H1 (cell line): ENCODE measurements at regions not wholly inside any gene's neighbourhood (a gene's known extent, or its start where the extent isn't known, plus 50 kb on each side); places are given as distances from the start of the nearest gene placed in this dataset.

ENCODE experiments used
- CTCF ChIA-PET: fragments of 300-600 bp; sonication (Branson Sonifier 250); formaldehyde crosslinking; loops from one replicate; lab custom pipeline; 2021; ENCODE audit not compliant: partially characterized antibody; lab: Charles Lee
- POLR2A ChIA-PET: fragments of 300-600 bp; sonication (Branson Sonifier 250); formaldehyde crosslinking; loops from one replicate; lab custom pipeline; 2021; ENCODE audit warnings: inconsistent platforms; ENCODE audit not compliant: partially characterized antibody; lab: Charles Lee
- DNase-seq, 2 experiments: peaks; one replicate each; pipeline versions ENCODE4 v3.0.0 to v3.0.0-alpha.2; 2010 to 2022; ENCODE audit warnings: low spot score in 2 of 2, low read depth in 1 of 2, mixed read lengths in 1 of 2
- FAIRE-seq: peaks from 2 replicates; lab custom pipeline; 2011; peaks lifted over from hg19 to GRCh38; lab: Jason Lieb, UNC
- H2AFZ ChIP-seq: 2 replicates; pipeline ENCODE4 v1.8.1; 2012; ENCODE audit warnings: low read length, inconsistent platforms
- H2AK5ac ChIP-seq: 2 replicates; pipeline ENCODE4 v1.6.1; 2013; ENCODE audit warnings: low read depth, low read length
- H2BK120ac ChIP-seq: replicated peaks from 2 replicates; pipeline ENCODE3; 2013; ENCODE audit warnings: low read depth, low read length, inconsistent platforms
- H2BK12ac ChIP-seq: 2 replicates; pipeline ENCODE4 v1.6.1; 2013; ENCODE audit warnings: low read depth, low read length
- H2BK15ac ChIP-seq: 2 replicates; pipeline ENCODE4 v1.6.1; 2013; ENCODE audit warnings: low read length
- H2BK20ac ChIP-seq: 2 replicates; pipeline ENCODE4 v1.6.1; 2013; ENCODE audit warnings: low read length
- H2BK5ac ChIP-seq: 2 replicates; pipeline ENCODE4 v1.6.1; 2013; ENCODE audit warnings: low read depth, low read length
- H3K14ac ChIP-seq: 2 replicates; pipeline ENCODE4 v1.6.1; 2013; ENCODE audit warnings: inconsistent platforms; ENCODE audit not compliant: insufficient read length
- H3K18ac ChIP-seq: 2 replicates; pipeline ENCODE4 v1.6.1; 2013; ENCODE audit warnings: low read length; ENCODE audit errors: extremely low read depth
- H3K23ac ChIP-seq: 2 replicates; pipeline ENCODE4 v1.6.1; 2013; ENCODE audit warnings: inconsistent platforms; ENCODE audit not compliant: insufficient read length
- H3K23me2 ChIP-seq: 2 replicates; pipeline ENCODE4 v1.6.1; 2013; ENCODE audit warnings: low read depth, low read length
- H3K27ac ChIP-seq: 2 replicates; pipeline ENCODE4 v1.6.1; 2011; ENCODE audit warnings: low read depth, low read length, inconsistent platforms
- H3K27me3 ChIP-seq, 4 experiments: replicated peaks in 1 of 4; 1 replicate in 1 of 4; 2 replicates in 3 of 4; pipeline versions ENCODE4 v1.6.1 to v1.8.1; 2011 to 2013; ENCODE audit warnings: low read length in 3 of 4, mild to moderate bottlenecking in 3 of 4, inconsistent platforms in 2 of 4, mixed read lengths in 2 of 4, moderate library complexity in 1 of 4; ENCODE audit not compliant: control insufficient read depth in 3 of 4, insufficient read depth in 3 of 4; ENCODE audit errors: extremely low read depth in 1 of 4
- H3K36me3 ChIP-seq, 4 experiments: 2 replicates each; pipeline versions ENCODE4 v1.6.1 to v1.8.1; 2011 to 2013; ENCODE audit warnings: mild to moderate bottlenecking in 4 of 4, low read length in 3 of 4, moderate library complexity in 2 of 4, control low read depth in 1 of 4, inconsistent platforms in 1 of 4; ENCODE audit not compliant: insufficient read depth in 4 of 4, control insufficient read depth in 2 of 4
- H3K4ac ChIP-seq: replicated peaks from 2 replicates; pipeline ENCODE3; 2013; ENCODE audit warnings: low read length, low read depth, mixed read lengths, inconsistent platforms; ENCODE audit not compliant: insufficient read length
- H3K4me1 ChIP-seq, 4 experiments: replicated peaks in 1 of 4; 1 replicate in 1 of 4; 2 replicates in 3 of 4; pipeline versions ENCODE4 v1.6.1 to v1.8.1; 2011 to 2013; ENCODE audit warnings: low read length in 3 of 4, inconsistent platforms in 2 of 4, mixed read lengths in 1 of 4; ENCODE audit not compliant: insufficient read depth in 4 of 4, control insufficient read depth in 3 of 4
- H3K4me2 ChIP-seq, 2 experiments: 2 replicates each; pipeline versions ENCODE4 v1.6.1 to v1.8.1; 2011 to 2013; ENCODE audit warnings: low read depth in 2 of 2, low read length in 2 of 2, control low read depth in 1 of 2, inconsistent platforms in 1 of 2, mild to moderate bottlenecking in 1 of 2; ENCODE audit not compliant: insufficient read depth in 1 of 2
- H3K4me3 ChIP-seq, 4 experiments: fragments of 200-600, 300-600 bp in 1 of 4; sonication (generic), shearing (Covaris generic), sonication (Bioruptor Twin) in 1 of 4; 2 replicates each; pipeline versions ENCODE4 v1.5.1 to v1.8.1; 2011 to 2016; ENCODE audit warnings: low read length in 4 of 4, low read depth in 3 of 4, control low read depth in 2 of 4, inconsistent platforms in 2 of 4, mild to moderate bottlenecking in 2 of 4, mixed read lengths in 1 of 4, moderate library complexity in 1 of 4; ENCODE audit not compliant: insufficient read depth in 2 of 4; ENCODE audit errors: extremely low read depth in 1 of 4
- H3K56ac ChIP-seq: replicated peaks from 2 replicates; pipeline ENCODE3; 2013; ENCODE audit warnings: low read depth, mild to moderate bottlenecking, mixed read lengths, low read length, inconsistent platforms; ENCODE audit not compliant: insufficient read length
- H3K79me1 ChIP-seq: 2 replicates; pipeline ENCODE4 v1.6.1; 2013; ENCODE audit warnings: low read depth, low read length, control low read depth
- H3K79me2 ChIP-seq, 2 experiments: 2 replicates each; pipeline versions ENCODE4 v1.6.1 to v1.8.1; 2012 to 2013; ENCODE audit warnings: low read length in 2 of 2, mild to moderate bottlenecking in 2 of 2, inconsistent platforms in 1 of 2; ENCODE audit not compliant: insufficient read depth in 2 of 2, control insufficient read depth in 1 of 2
- H3K9ac ChIP-seq, 4 experiments: replicated peaks in 1 of 4; 1 replicate in 1 of 4; 2 replicates in 3 of 4; pipeline versions ENCODE4 v1.6.1 to v1.8.1; 2011 to 2013; ENCODE audit warnings: low read depth in 3 of 4, low read length in 3 of 4, control low read depth in 2 of 4, mild to moderate bottlenecking in 2 of 4, moderate library complexity in 2 of 4, inconsistent platforms in 1 of 4; ENCODE audit errors: extremely low read depth in 1 of 4
- H3K9me3 ChIP-seq, 2 experiments: 2 replicates each; pipeline versions ENCODE4 v1.6.1 to v1.8.1; 2012 to 2013; ENCODE audit warnings: mild to moderate bottlenecking in 2 of 2, moderate library complexity in 2 of 2, control low read depth in 1 of 2, inconsistent platforms in 1 of 2, low read depth in 1 of 2, low read length in 1 of 2, mixed read lengths in 1 of 2; ENCODE audit not compliant: insufficient read depth in 2 of 2
- H4K20me1 ChIP-seq, 2 experiments: replicated peaks in 1 of 2; 2 replicates each; pipeline versions ENCODE3 to v1.8.1; 2011 to 2013; ENCODE audit warnings: inconsistent platforms in 2 of 2, low read length in 2 of 2, mild to moderate bottlenecking in 1 of 2; ENCODE audit not compliant: insufficient read depth in 2 of 2, control insufficient read depth in 1 of 2
- H4K5ac ChIP-seq: 2 replicates; pipeline ENCODE4 v1.6.1; 2013; ENCODE audit warnings: low read length, low read depth, mixed read lengths, inconsistent platforms; ENCODE audit not compliant: insufficient read length
- H4K8ac ChIP-seq: 2 replicates; pipeline ENCODE4 v1.8.0; 2013; ENCODE audit warnings: mild to moderate bottlenecking, moderate library complexity, low read length, inconsistent platforms; ENCODE audit not compliant: insufficient read depth; ENCODE audit errors: extremely low read depth
- H4K91ac ChIP-seq: replicated peaks from 2 replicates; pipeline ENCODE3; 2013; ENCODE audit warnings: low read length, mixed read lengths, inconsistent platforms; ENCODE audit not compliant: insufficient read length
- ASH2L ChIP-seq: fragments of 200-600, 300-600 bp; sonication (generic); IDR thresholded peaks from one replicate; pipeline ENCODE4 v1.7.1; 2017; ENCODE audit warnings: low read length
- EZH2 ChIP-seq: fragments of 200-600 bp; sonication (generic); IDR thresholded peaks from 2 replicates; pipeline ENCODE4 v1.7.1; 2012; ENCODE audit warnings: low read depth, mild to moderate bottlenecking, moderate library complexity, low read length, inconsistent platforms; ENCODE audit not compliant: severe bottlenecking
- RXRA ChIP-seq: IDR thresholded peaks from 2 replicates; pipeline ENCODE4 v1.6.1; 2011; ENCODE audit warnings: low read depth, mild to moderate bottlenecking, low read length, moderate library complexity; ENCODE audit not compliant: insufficient read depth
- WGBS, 2 experiments: shearing (Covaris generic) in 1 of 2; methylation state at CpG; one replicate each; pipeline versions ENCODE4 v1.1.6 to v1.1.7; 2013 to 2015; ENCODE audit warnings: low lambda C conversion rate in 2 of 2, mixed read lengths in 2 of 2, inconsistent platforms in 1 of 2, low coverage in 1 of 2, missing lambda C conversion rate in 1 of 2; ENCODE audit not compliant: insufficient replicate concordance in 2 of 2, insufficient coverage in 1 of 2, insufficient read length in 1 of 2; ENCODE audit errors: extremely low coverage in 1 of 2, missing lambda C conversion rate in 1 of 2; 5-methylcytosine and 5-hydroxymethylcytosine counted together

- Histone ChIP-seq H3K14ac (no peak overlapping the region), H2AK5ac (no peak overlapping the region), H3K79me2 (no peaks in the 10 kb centered on the region), H3K27me3 (no peaks in the 10 kb centered on the region), H3K79me1 (no peaks in the 10 kb centered on the region), H3K18ac (no peak overlapping the region), H2BK120ac (no peak overlapping the region), H3K36me3 (no peaks in the 10 kb centered on the region), H4K5ac (no peak overlapping the region), H2BK12ac (no peak overlapping the region), H3K9me3 (no peaks in the 10 kb centered on the region), H3K4me3 (no peak overlapping the region), H3K56ac (no peak overlapping the region), H3K23ac (no peak overlapping the region), H2AFZ (no peak overlapping the region), H4K20me1 (no peaks in the 10 kb centered on the region), H3K4me1 (no peaks in the 10 kb centered on the region), H2BK20ac (no peak overlapping the region), H3K23me2 (no peaks in the 10 kb centered on the region), H3K9ac (no peak overlapping the region), H3K27ac (no peak overlapping the region), H3K4ac (no peak overlapping the region), H4K91ac (no peak overlapping the region), H4K8ac (no peak overlapping the region), H3K4me2 (no peak overlapping the region), H2BK15ac (no peak overlapping the region), H2BK5ac (no peak overlapping the region)
- DNase-seq (no peak), FAIRE-seq (no peak)
- 96% methylated on average over 2 of the region's 2 CpGs; no CpG with 5 or more reads in 1 of the 2 experiments for WGBS, 2 experiments
- POLR2A ChIA-PET = no interaction called here
- CTCF ChIA-PET = no interaction called here
- TF ChIP-seq ASH2L = no peak
- TF ChIP-seq EZH2 = no peak
- TF ChIP-seq RXRA = no peak
These were observed 208.6 kb upstream of the SAMSN1 start for GRCh38 chr21:14754682-14755081.
